GM18517 (cell line): ENCODE measurements at regions not wholly inside any gene's neighbourhood (a gene's known extent, or its start where the extent isn't known, plus 50 kb on each side); places are given as distances from the start of the nearest gene placed in this dataset.
"Not testable (repeated sequence)": the region's sequence is repeated elsewhere in the genome, so short reads cannot be mapped to it uniquely, and the experiment has no call there.

Source experiments
- ATAC-seq: cut with Tn5 transposase; IDR thresholded peaks from one replicate; pipeline ENCODE4 v1.9.1; 2021; ENCODE audit warnings: mild to moderate bottlenecking, moderate library complexity; ENCODE audit not compliant: unreplicated experiment

GRCh38 chr6:98416027-98416426 is 418.3 kb upstream of the POU3F2 start:
- ATAC-seq, result no peak

- not testable (repeated sequence) for ATAC-seq
Measured at GRCh38 chr6:98416497-98417158, 417.7 kb upstream of the POU3F2 start.

- ATAC-seq, result peak; percentile 93
Measured at GRCh38 chr6:98433325-98434056, 400.9 kb upstream of the POU3F2 start.

- no peak for ATAC-seq
Measured at GRCh38 chr6:98443633-98444032, 390.7 kb upstream of the POU3F2 start.

GRCh38 chr6:98452685-98453084 is 381.7 kb upstream of the POU3F2 start:
- no peak for ATAC-seq

GRCh38 chr6:98454809-98455322 is 379.5 kb upstream of the POU3F2 start:
- no peak for ATAC-seq

- ATAC-seq, result no peak
Measured at GRCh38 chr6:98458708-98459107, 375.7 kb upstream of the POU3F2 start.

- ATAC-seq, result no peak
Measured at GRCh38 chr6:98463038-98464000, 371.1 kb upstream of the POU3F2 start.

- no peak for ATAC-seq
Measured at GRCh38 chr6:98467091-98467490, 367.3 kb upstream of the POU3F2 start.

GRCh38 chr6:98467902-98468301 is 366.5 kb upstream of the POU3F2 start:
- no peak for ATAC-seq

GRCh38 chr6:98469141-98469540 is 365.2 kb upstream of the POU3F2 start:
- ATAC-seq, result no peak

GRCh38 chr6:98470821-98471220 is 363.6 kb upstream of the POU3F2 start:
- ATAC-seq, result no peak

GRCh38 chr6:98471444-98471843 is 362.9 kb upstream of the POU3F2 start:
- ATAC-seq, result no peak

- ATAC-seq, result no peak
Measured at GRCh38 chr6:98477231-98477630, 357.1 kb upstream of the POU3F2 start.

GRCh38 chr6:98484696-98485095 is 349.7 kb upstream of the POU3F2 start:
- no peak for ATAC-seq

- no peak for ATAC-seq
Measured at GRCh38 chr6:98485593-98485992, 348.8 kb upstream of the POU3F2 start.

- ATAC-seq, result no peak
Measured at GRCh38 chr6:98486057-98486456, 348.3 kb upstream of the POU3F2 start.

GRCh38 chr6:98487612-98488011 is 346.8 kb upstream of the POU3F2 start:
- ATAC-seq, result no peak

GRCh38 chr6:98498144-98498775 is 336.1 kb upstream of the POU3F2 start:
- ATAC-seq, result no peak

GRCh38 chr6:98498866-98499265 is 335.5 kb upstream of the POU3F2 start:
- ATAC-seq, result no peak
